ENCODE measurements at regions not wholly inside any gene's neighbourhood (a gene's known extent, or its start where the extent isn't known, plus 50 kb on each side); places are given as distances from the start of the nearest gene placed in this dataset.

DNA sequence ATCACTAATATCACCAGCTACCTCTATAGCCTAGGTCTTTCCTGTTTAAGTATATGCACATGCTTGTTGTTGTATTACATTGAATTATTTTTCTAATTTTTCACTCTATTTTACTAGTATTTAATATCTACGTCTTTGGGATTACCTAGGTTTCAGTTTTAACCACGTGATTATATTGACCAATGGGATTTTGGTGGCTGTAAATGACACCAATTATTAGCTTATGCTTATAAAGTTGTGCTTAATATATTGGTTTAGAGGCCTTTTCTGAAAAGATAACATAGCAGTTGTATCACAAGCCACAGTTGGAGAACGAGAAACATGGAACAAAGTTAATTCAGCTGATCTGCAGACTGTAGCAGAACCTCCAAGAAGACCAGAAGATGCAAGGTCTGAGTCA lies 104.8 kb upstream of the PRDM9 start:
- TF ChIP-seq, protein P1, sequence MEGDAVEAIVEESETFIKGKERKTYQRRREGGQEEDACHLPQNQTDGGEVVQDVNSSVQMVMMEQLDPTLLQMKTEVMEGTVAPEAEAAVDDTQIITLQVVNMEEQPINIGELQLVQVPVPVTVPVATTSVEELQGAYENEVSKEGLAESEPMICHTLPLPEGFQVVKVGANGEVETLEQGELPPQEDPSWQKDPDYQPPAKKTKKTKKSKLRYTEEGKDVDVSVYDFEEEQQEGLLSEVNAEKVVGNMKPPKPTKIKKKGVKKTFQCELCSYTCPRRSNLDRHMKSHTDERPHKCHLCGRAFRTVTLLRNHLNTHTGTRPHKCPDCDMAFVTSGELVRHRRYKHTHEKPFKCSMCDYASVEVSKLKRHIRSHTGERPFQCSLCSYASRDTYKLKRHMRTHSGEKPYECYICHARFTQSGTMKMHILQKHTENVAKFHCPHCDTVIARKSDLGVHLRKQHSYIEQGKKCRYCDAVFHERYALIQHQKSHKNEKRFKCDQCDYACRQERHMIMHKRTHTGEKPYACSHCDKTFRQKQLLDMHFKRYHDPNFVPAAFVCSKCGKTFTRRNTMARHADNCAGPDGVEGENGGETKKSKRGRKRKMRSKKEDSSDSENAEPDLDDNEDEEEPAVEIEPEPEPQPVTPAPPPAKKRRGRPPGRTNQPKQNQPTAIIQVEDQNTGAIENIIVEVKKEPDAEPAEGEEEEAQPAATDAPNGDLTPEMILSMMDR (IDR thresholded peaks at IDR 0.05): no peak
- no peak for TF ChIP-seq POLR2A (IDR thresholded peaks at IDR 0.05)
- no peak overlapping the region for H3K27ac ChIP-seq
- intact Hi-C loops (cut with DNase I): no loop called here
- H3K4me3 ChIP-seq (replicated peaks in 1 of 3): no peak overlapping the region
- H3K9me3 ChIP-seq: no peaks in the 10 kb centered on the region
- 70 to 77% methylated on average over 3 of the region's 3 CpGs for WGBS, 2 donors
- no peaks in the 10 kb centered on the region for H3K27me3 ChIP-seq
- no peaks in the 10 kb centered on the region for H3K36me3 ChIP-seq
- DNase-seq: no peak
- H3K4me1 ChIP-seq: no peaks in the 10 kb centered on the region

DNA sequence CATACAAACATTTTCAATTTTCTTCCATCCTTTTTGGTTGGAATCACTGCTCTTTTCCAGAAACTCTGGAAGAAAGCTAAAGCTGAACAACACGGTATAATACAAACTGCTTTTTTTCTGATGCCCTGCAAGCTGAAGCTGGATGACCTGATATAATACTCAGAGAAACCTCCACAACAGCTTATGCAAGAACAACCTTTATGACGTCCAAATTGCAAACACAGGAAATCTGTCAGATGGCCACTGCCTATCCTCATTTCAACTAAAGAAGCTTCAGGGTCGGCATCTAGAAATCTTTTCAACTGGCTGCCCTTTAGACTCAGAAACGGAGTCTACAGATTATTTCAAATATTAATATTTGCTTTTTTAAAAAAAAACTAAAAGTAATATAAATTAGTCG lies 106.5 kb upstream of the PRDM9 start:
- Histone ChIP-seq H3K4me3 (replicated peaks in 1 of 3) (no peak overlapping the region), H3K36me3 (no peaks in the 10 kb centered on the region), H3K27ac (no peak overlapping the region), H3K4me1 (no peaks in the 10 kb centered on the region), H3K27me3 (no peaks in the 10 kb centered on the region), H3K9me3 (no peaks in the 10 kb centered on the region)
- 83 to 87% methylated on average over 5 of the region's 5 CpGs for WGBS, 2 donors
- intact Hi-C loops (cut with DNase I): no loop called here
- TF ChIP-seq, protein P1 (IDR thresholded peaks at IDR 0.05): no peak
- no peak for TF ChIP-seq POLR2A (IDR thresholded peaks at IDR 0.05)
- no peak for DNase-seq

DNA sequence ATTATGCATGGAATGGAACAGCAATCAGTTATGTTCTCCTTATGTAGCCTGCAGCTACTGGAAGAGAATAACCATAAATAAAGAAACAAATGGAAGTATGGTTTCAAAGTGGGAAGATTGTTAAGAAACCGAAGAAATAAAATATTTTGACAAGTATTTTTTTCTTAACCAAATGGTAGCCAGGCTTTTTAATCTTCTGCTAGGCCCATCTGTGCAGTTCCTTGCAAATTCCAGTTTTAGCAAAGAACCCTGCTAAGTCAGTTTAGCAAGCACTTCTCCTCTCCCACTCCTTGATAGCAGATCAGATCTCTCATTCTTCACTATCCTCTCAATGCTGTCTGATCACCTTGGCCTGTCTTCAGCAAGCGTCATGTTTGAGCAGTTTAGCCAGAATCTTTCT lies 111.1 kb upstream of the PRDM9 start:
- 59 to 84% methylated on average over 2 of the region's 2 CpGs for WGBS, 2 donors
- no peaks in the 10 kb centered on the region for H3K9me3 ChIP-seq
- H3K27me3 ChIP-seq: no peaks in the 10 kb centered on the region
- no peaks in the 10 kb centered on the region for H3K4me1 ChIP-seq
- H3K4me3 ChIP-seq (replicated peaks in 1 of 3): no peak overlapping the region
- no peaks in the 10 kb centered on the region for H3K36me3 ChIP-seq
- intact Hi-C loops (cut with DNase I): no loop called here
- TF ChIP-seq, protein P1 (IDR thresholded peaks at IDR 0.05): no peak
- no peak for TF ChIP-seq POLR2A (IDR thresholded peaks at IDR 0.05)
- no peak for DNase-seq
- no peak overlapping the region for H3K27ac ChIP-seq

DNA sequence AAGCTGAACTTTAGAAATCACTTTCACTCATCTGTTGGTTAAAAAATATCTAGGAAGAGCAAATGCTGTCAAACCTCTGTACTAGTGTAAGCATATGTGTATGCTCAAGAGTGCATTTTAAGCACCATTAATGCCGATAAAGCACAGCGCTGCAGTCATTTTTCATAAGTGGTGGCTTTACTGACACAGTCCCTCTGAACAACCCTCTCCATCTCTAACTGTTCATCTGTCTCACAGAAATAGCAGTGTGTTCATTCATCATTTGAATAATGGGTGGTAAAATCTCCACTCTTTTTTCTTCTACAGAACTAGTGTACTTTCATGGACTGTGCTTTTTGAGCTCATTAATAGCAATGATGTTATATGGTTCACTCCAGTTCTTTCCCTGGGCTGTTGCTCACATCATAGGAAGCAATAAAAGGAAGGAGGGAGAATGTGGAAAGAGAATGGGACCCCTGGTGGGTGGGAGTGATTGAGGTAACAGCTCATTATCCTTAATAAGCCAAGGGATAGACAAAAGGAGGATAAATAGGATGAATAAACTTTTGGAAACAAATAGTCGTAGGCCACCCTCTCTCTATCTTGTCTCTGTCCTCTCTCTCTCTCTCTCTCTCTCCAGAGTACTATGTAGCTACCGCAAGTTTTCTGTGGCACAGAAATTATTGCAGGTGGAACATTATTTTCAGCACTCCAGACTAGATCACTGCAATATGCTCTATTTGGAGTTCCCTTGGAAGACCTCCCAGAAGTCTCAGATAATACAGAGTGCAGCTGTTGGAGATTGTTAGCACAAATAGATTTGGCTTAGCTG lies 117.9 kb upstream of the PRDM9 start:
- no peaks in the 10 kb centered on the region for H3K36me3 ChIP-seq
- H3K27me3 ChIP-seq: no peaks in the 10 kb centered on the region
- H3K9me3 ChIP-seq: no peaks in the 10 kb centered on the region
- H3K4me3 ChIP-seq (replicated peaks in 1 of 3): no peak overlapping the region
- no peak overlapping the region for H3K27ac ChIP-seq
- no peak for DNase-seq
- H3K4me1 ChIP-seq: no peaks in the 10 kb centered on the region
- 56 to 62% methylated on average over 4 of the region's 4 CpGs for whole genome bisulfite sequencing, 2 donors
- no peak for TF ChIP-seq POLR2A (IDR thresholded peaks at IDR 0.05)
- TF ChIP-seq, protein P1 (IDR thresholded peaks at IDR 0.05): no peak
- intact Hi-C loops (cut with DNase I): no loop called here

DNA sequence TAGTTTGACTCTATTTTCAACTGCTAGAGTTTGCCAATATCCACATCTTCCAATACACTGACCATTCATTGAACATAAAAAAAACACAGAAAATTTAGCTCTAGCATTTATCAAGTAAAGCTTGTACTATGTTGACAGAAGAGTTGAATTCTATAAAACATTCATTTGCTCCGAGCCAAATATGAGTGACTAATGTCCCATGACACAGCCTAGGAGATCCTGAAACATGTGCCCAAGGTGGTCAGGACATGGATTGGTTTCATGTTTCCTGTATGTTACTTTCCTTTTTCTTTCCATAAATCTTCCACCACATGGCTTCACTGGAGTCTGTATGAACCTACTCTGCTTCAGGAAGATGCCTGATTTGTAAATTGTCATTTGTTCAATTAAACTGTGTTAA lies 122.4 kb upstream of the PRDM9 start:
- Histone ChIP-seq H3K4me1 (no peaks in the 10 kb centered on the region), H3K4me3 (replicated peaks in 1 of 3) (no peak overlapping the region), H3K27ac (no peak overlapping the region), H3K27me3 (no peaks in the 10 kb centered on the region), H3K9me3 (no peaks in the 10 kb centered on the region), H3K36me3 (no peaks in the 10 kb centered on the region)
- intact Hi-C loops (cut with DNase I): no loop called here
- no peak for DNase-seq
- WGBS, 2 donors: 71 to 83% methylated on average over 1 of the region's 1 CpG
- TF ChIP-seq, protein P1 (IDR thresholded peaks at IDR 0.05): no peak
- no peak for TF ChIP-seq POLR2A (IDR thresholded peaks at IDR 0.05)

All from thyroid gland (tissue), 4 donors.